GM19467 (cell line): ENCODE measurements at regions not wholly inside any gene's neighbourhood (a gene's known extent, or its start where the extent isn't known, plus 50 kb on each side); places are given as distances from the start of the nearest gene placed in this dataset.
"Not testable (repeated sequence)": the region's sequence is repeated elsewhere in the genome, so short reads cannot be mapped to it uniquely, and the experiment has no call there.

Experiments used
- ATAC-seq: cut with Tn5 transposase; IDR thresholded peaks from one replicate; pipeline ENCODE4 v1.9.1; 2021; ENCODE audit warnings: mild to moderate bottlenecking, moderate library complexity; ENCODE audit not compliant: unreplicated experiment

- no peak for ATAC-seq
These were observed 2422.9 kb upstream of the PCDH20 start for GRCh38 chr13:63838366-63839110.

GRCh38 chr13:63837701-63838100 is 2422.1 kb upstream of the PCDH20 start:
- not testable (repeated sequence) for ATAC-seq

GRCh38 chr13:63829609-63830008 is 2414.0 kb upstream of the PCDH20 start:
- not testable (repeated sequence) for ATAC-seq

GRCh38 chr13:63821785-63822184 is 2406.1 kb upstream of the PCDH20 start:
- not testable (repeated sequence) for ATAC-seq

- not testable (repeated sequence) for ATAC-seq
These were observed 2395.9 kb upstream of the PCDH20 start for GRCh38 chr13:63811428-63812004.

- not testable (repeated sequence) for ATAC-seq
These were observed 2375.5 kb upstream of the PCDH20 start for GRCh38 chr13:63791134-63791533.

- ATAC-seq = no peak
These were observed 2358.5 kb upstream of the PCDH20 start for GRCh38 chr13:63774133-63774532.

- ATAC-seq = no peak
These were observed 2357.8 kb upstream of the PCDH20 start for GRCh38 chr13:63773476-63773875.

GRCh38 chr13:63757683-63758082 is 2342.0 kb upstream of the PCDH20 start:
- ATAC-seq = not testable (repeated sequence)

GRCh38 chr13:63749857-63750256 is 2334.2 kb upstream of the PCDH20 start:
- ATAC-seq = not testable (repeated sequence)

GRCh38 chr13:63741814-63742101 is 2326.1 kb upstream of the PCDH20 start:
- ATAC-seq = not testable (repeated sequence)

GRCh38 chr13:63741029-63741813 is 2325.6 kb upstream of the PCDH20 start:
- ATAC-seq = no peak

- not testable (repeated sequence) for ATAC-seq
These were observed 2323.6 kb upstream of the PCDH20 start for GRCh38 chr13:63739112-63739735.

GRCh38 chr13:63737418-63737817 is 2321.8 kb upstream of the PCDH20 start:
- no peak for ATAC-seq

GRCh38 chr13:63731896-63732295 is 2316.2 kb upstream of the PCDH20 start:
- ATAC-seq = no peak

GRCh38 chr13:63712159-63712558 is 2296.5 kb upstream of the PCDH20 start:
- ATAC-seq = not testable (repeated sequence)

- ATAC-seq = no peak
These were observed 2291.1 kb upstream of the PCDH20 start for GRCh38 chr13:63706751-63707150.

- no peak for ATAC-seq
These were observed 2288.9 kb upstream of the PCDH20 start for GRCh38 chr13:63704521-63704920.

GRCh38 chr13:63700350-63700749 is 2284.7 kb upstream of the PCDH20 start:
- no peak for ATAC-seq

- no peak for ATAC-seq
These were observed 2284.3 kb upstream of the PCDH20 start for GRCh38 chr13:63699948-63700347.

- no peak for ATAC-seq
These were observed 2280.4 kb upstream of the PCDH20 start for GRCh38 chr13:63696055-63696454.
